HepG2 (cell line): ENCODE measurements at regions not wholly inside any gene's neighbourhood (a gene's known extent, or its start where the extent isn't known, plus 50 kb on each side); places are given as distances from the start of the nearest gene placed in this dataset.

Source experiments
- ATAC-seq: fragments of 200-7000 bp; cut with Tn5 transposase; 3 replicates; pipeline ENCODE4 v1.9.1; 2020; ENCODE audit warnings: mild to moderate bottlenecking, moderate library complexity
- BruUV-seq: library from RNA; stranded (reverse); fragments of 400-500 nt; replicated peaks from 2 replicates; lab custom pipeline; 2021; lab: Mats Ljungman, UMichigan
- CTCF ChIA-PET: fragments of 300-600 bp; formaldehyde crosslinking; extraction: SDS; loops from one replicate; lab custom pipeline; 2021; ENCODE audit warnings: low total read pairs, inconsistent platforms, low intra/inter-chr PET ratio; lab: Yijun Ruan, JAX
- POLR2A ChIA-PET: fragments of 350-600 bp; sonication (Branson Sonifier 250); formaldehyde crosslinking; loops from one replicate; lab custom pipeline; 2020; ENCODE audit warnings: antibody characterized with exemption, inconsistent platforms; lab: Yijun Ruan, JAX
- DNase-seq: peaks from one replicate; pipeline ENCODE4 v3.0.0-alpha.2; 2015; ENCODE audit warnings: low spot score
- FAIRE-seq: peaks from 3 replicates; lab custom pipeline; 2011; peaks lifted over from hg19 to GRCh38; lab: Jason Lieb, UNC
- H2AFZ ChIP-seq: one replicate; pipeline ENCODE4 v1.6.1; 2011; ENCODE audit warnings: low read length, inconsistent platforms
- H3K27ac ChIP-seq: fragments of 300-600 bp; 3 replicates; pipeline ENCODE4 v1.8.0; 2011; ENCODE audit warnings: mixed run types, mild to moderate bottlenecking, mixed read lengths, low read length, inconsistent platforms; ENCODE audit not compliant: insufficient read depth; ENCODE audit errors: extremely low read length
- H3K27me3 ChIP-seq, 2 experiments: fragments of 200-600 bp in 1 of 2; 2 replicates in 1 of 2; 3 replicates in 1 of 2; pipeline versions ENCODE4 v1.6.0 to v1.8.0; 2011; ENCODE audit warnings: low read length in 2 of 2, mild to moderate bottlenecking in 2 of 2, moderate library complexity in 2 of 2, inconsistent platforms in 1 of 2; ENCODE audit not compliant: insufficient read depth in 2 of 2, control insufficient read depth in 1 of 2
- H3K36me3 ChIP-seq, 2 experiments: fragments of 200-600 bp in 1 of 2; replicated peaks in 1 of 2; 2 replicates in 1 of 2; 3 replicates in 1 of 2; pipeline versions ENCODE4 v1.5.1 to v1.8.0; 2011; ENCODE audit warnings: low read length in 2 of 2, inconsistent platforms in 1 of 2; ENCODE audit not compliant: insufficient read depth in 2 of 2, control insufficient read depth in 1 of 2
- H3K4me1 ChIP-seq: 2 replicates; pipeline ENCODE4 v1.5.1; 2012; ENCODE audit warnings: low read length, inconsistent platforms; ENCODE audit not compliant: insufficient read depth
- H3K4me2 ChIP-seq: 2 replicates; pipeline ENCODE4 v1.6.0; 2011; ENCODE audit warnings: low read depth, low read length, inconsistent platforms
- H3K4me3 ChIP-seq, 3 experiments: fragments of 200-600 bp in 1 of 3; sonication (generic), shearing (Covaris generic) in 1 of 3; replicated peaks in 1 of 3; 2 replicates each; pipeline ENCODE4 v1.5.1; 2011 to 2016; ENCODE audit warnings: low read length in 3 of 3, inconsistent platforms in 2 of 3, low read depth in 2 of 3, mild to moderate bottlenecking in 2 of 3, control low read depth in 1 of 3, mixed read lengths in 1 of 3; ENCODE audit not compliant: insufficient read depth in 1 of 3
- H3K79me2 ChIP-seq: one replicate; pipeline ENCODE4 v1.6.1; 2011; ENCODE audit warnings: low read length, inconsistent platforms; ENCODE audit not compliant: insufficient read depth
- H3K9ac ChIP-seq: 2 replicates; pipeline ENCODE4 v1.6.0; 2011; ENCODE audit warnings: mild to moderate bottlenecking, low read depth, low read length, inconsistent platforms; ENCODE audit not compliant: insufficient read depth
- H3K9me3 ChIP-seq: 2 replicates; pipeline ENCODE4 v1.5.1; 2012; ENCODE audit warnings: mild to moderate bottlenecking, low read length
- H4K20me1 ChIP-seq: 2 replicates; pipeline ENCODE4 v1.6.0; 2011; ENCODE audit warnings: inconsistent platforms, mild to moderate bottlenecking, low read length, moderate library complexity; ENCODE audit not compliant: insufficient read depth
- CENPT ChIP-seq: sonication (generic); formaldehyde crosslinking; IDR thresholded peaks from 2 replicates; pipeline ENCODE4 v1.8.0; 2022; ENCODE audit warnings: low read depth, mild to moderate bottlenecking, moderate library complexity, missing genetic modification reagents
- EZH2 ChIP-seq: conservative IDR thresholded peaks from 2 replicates; pipeline ENCODE4 v1.6.1; 2012; ENCODE audit warnings: mild to moderate bottlenecking, low read depth, low read length, moderate library complexity
- KDM6A ChIP-seq: IDR thresholded peaks from 2 replicates; pipeline ENCODE4 v1.6.1; 2016; ENCODE audit warnings: low read depth
- KLF9 ChIP-seq: IDR thresholded peaks from 2 replicates; pipeline ENCODE4 v1.6.1; 2016; ENCODE audit warnings: low read depth
- ZBTB7B ChIP-seq: sonication (generic); formaldehyde crosslinking; IDR thresholded peaks from 2 replicates; pipeline ENCODE4 v1.4.0; 2020; ENCODE audit warnings: missing genetic modification reagents
- ZNF224 ChIP-seq: sonication (generic); formaldehyde crosslinking; IDR thresholded peaks from 2 replicates; pipeline ENCODE4 v1.5.0; 2020; ENCODE audit warnings: mild to moderate bottlenecking, missing genetic modification reagents
- ZNF367 ChIP-seq: sonication (generic); formaldehyde crosslinking; IDR thresholded peaks from 2 replicates; pipeline ENCODE4 v1.4.0; 2020; ENCODE audit warnings: missing genetic modification reagents, borderline replicate concordance
- WGBS: methylation state at CpG from one replicate; pipeline ENCODE4 v1.1.6; 2017; ENCODE audit warnings: low lambda C conversion rate; 5-methylcytosine and 5-hydroxymethylcytosine counted together
- in situ Hi-C: cut with HindIII; loops from 2 replicates; pipeline ENCODE4 v1.10.0; 2017; ENCODE audit warnings: low pct_unique_long_range_greater_than_20kb; ENCODE audit not compliant: extremely low pct_ligation_motif_present
- intact Hi-C: fragments of 100-400 bp; cut with micrococcal nuclease; formaldehyde crosslinking; loops from one replicate; pipeline ENCODE4 v1.10.0; 2022; ENCODE audit not compliant: unreplicated experiment
- TF ChIP-seq, protein P1 (sequence below): sonication (generic); formaldehyde crosslinking; IDR thresholded peaks from 2 replicates; pipeline ENCODE4 v1.8.0; 2022; ENCODE audit warnings: missing genetic modification reagents, mild to moderate bottlenecking, moderate library complexity, borderline replicate concordance
- TF ChIP-seq, protein P2 (sequence below): sonication (generic); formaldehyde crosslinking; IDR thresholded peaks from 2 replicates; pipeline ENCODE4 v1.4.0; 2020; ENCODE audit warnings: mild to moderate bottlenecking, missing genetic modification reagents

DNA sequence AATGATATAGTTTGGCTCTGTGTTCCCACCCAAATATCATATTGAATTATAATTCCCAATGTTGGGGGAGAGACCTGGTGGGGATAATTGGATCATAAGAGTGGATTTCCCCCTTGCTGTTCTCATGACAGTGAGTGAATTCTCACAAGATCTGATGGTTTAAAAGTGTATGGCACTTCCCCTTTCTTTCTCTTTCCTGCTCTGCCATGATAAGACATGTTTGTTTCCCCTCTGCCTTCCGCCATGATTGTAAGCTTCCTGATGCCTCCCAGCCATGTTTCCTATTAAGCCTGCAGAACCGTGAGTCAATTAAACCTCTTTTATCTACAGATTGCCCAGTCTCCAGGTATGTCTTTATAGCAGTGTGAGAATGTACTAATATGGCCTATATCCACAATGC, 126.7 kb upstream of the GMNC start (continued):
- TF ChIP-seq, protein P1, sequence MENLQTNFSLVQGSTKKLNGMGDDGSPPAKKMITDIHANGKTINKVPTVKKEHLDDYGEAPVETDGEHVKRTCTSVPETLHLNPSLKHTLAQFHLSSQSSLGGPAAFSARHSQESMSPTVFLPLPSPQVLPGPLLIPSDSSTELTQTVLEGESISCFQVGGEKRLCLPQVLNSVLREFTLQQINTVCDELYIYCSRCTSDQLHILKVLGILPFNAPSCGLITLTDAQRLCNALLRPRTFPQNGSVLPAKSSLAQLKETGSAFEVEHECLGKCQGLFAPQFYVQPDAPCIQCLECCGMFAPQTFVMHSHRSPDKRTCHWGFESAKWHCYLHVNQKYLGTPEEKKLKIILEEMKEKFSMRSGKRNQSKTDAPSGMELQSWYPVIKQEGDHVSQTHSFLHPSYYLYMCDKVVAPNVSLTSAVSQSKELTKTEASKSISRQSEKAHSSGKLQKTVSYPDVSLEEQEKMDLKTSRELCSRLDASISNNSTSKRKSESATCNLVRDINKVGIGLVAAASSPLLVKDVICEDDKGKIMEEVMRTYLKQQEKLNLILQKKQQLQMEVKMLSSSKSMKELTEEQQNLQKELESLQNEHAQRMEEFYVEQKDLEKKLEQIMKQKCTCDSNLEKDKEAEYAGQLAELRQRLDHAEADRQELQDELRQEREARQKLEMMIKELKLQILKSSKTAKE = no peak
- TF ChIP-seq ZBTB7B (CRISPR knock-in tag) = no peak
- no peak for TF ChIP-seq ZNF367 (CRISPR knock-in tag)
- no peak for TF ChIP-seq CENPT (CRISPR knock-in tag)
- TF ChIP-seq, protein P2, sequence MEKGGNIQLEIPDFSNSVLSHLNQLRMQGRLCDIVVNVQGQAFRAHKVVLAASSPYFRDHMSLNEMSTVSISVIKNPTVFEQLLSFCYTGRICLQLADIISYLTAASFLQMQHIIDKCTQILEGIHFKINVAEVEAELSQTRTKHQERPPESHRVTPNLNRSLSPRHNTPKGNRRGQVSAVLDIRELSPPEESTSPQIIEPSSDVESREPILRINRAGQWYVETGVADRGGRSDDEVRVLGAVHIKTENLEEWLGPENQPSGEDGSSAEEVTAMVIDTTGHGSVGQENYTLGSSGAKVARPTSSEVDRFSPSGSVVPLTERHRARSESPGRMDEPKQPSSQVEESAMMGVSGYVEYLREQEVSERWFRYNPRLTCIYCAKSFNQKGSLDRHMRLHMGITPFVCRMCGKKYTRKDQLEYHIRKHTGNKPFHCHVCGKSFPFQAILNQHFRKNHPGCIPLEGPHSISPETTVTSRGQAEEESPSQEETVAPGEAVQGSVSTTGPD (CRISPR knock-in tag) = no peak
- TF ChIP-seq KDM6A (CRISPR knock-in tag) = no peak

DNA sequence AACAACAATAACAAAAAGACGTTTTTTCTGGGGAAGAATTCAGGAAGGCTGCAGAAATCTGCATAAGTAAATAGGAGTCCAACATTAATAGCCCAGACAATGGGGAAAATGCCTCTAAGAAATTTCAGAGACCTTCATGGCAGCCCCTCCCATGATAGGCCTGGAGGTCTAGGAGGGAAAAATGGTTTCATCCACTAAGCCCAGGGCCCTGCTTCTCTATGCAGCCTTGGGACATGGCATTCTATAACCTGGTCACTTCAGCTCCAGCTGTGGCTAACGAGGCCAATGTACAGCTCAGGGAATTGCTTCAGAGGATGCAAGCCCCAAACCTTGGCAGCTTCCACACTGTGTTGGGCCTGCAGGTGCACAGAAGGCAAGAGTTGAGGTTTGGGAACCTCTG, 125.6 kb upstream of the GMNC start:
- Histone ChIP-seq H3K27me3 (no peaks in the 10 kb centered on the region), H3K27ac (no peak overlapping the region), H3K36me3 (no peaks in the 10 kb centered on the region), H3K9ac (no peak overlapping the region), H4K20me1 (no peaks in the 10 kb centered on the region), H3K4me3 (no peak overlapping the region), H3K79me2 (no peaks in the 10 kb centered on the region), H3K9me3 (peaks cover 22% of the 10 kb centered on the region; the same call in 1 of the 2 replicates), H3K4me2 (no peak overlapping the region), H3K4me1 (no peaks in the 10 kb centered on the region), H2AFZ (no peak overlapping the region)
- FAIRE-seq (no peak), DNase-seq (no peak), ATAC-seq (no peak)
- TF ChIP-seq KLF9 (CRISPR knock-in tag) = no peak
- TF ChIP-seq ZNF224 (CRISPR knock-in tag) = no peak
- no peak for TF ChIP-seq EZH2
- BruUV-seq = no TSS peak
- ChIA-PET POLR2A (no interaction called here), CTCF (no interaction called here)
- intact Hi-C loops = no loop called here
- WGBS = 0% methylated on average over 1 of the region's 2 CpGs
- in situ Hi-C loops = no loop called here
